Endothelial cell of umbilical vein (primary cell): ENCODE measurements at regions not wholly inside any gene's neighbourhood (a gene's known extent, or its start where the extent isn't known, plus 50 kb on each side); places are given as distances from the start of the nearest gene placed in this dataset.

ENCODE experiments used
- BruUV-seq: library from RNA; stranded (reverse); fragments of 400-500 nt; replicated peaks from 2 replicates; lab custom pipeline; 2021; lab: Mats Ljungman, UMichigan
- CTCF ChIA-PET: fragments of 300-600, 350-600 bp; sonication (Branson Sonifier 250); formaldehyde crosslinking; loops from one replicate; lab custom pipeline; 2021; ENCODE audit warnings: antibody characterized with exemption, inconsistent platforms; lab: Charles Lee
- POLR2A ChIA-PET: fragments of 300-600, 350-600 bp; sonication (Branson Sonifier 250); formaldehyde crosslinking; loops from one replicate; lab custom pipeline; 2021; ENCODE audit warnings: antibody characterized with exemption, inconsistent platforms; lab: Charles Lee
- DNase-seq: peaks from one replicate; pipeline ENCODE4 v3.0.0-alpha.2; 2011; ENCODE audit warnings: low read depth, low spot score
- FAIRE-seq: peaks from 2 replicates; lab custom pipeline; 2011; peaks lifted over from hg19 to GRCh38; lab: Jason Lieb, UNC
- H2AFZ ChIP-seq: 2 replicates; pipeline ENCODE4 v1.6.0; 2012; ENCODE audit warnings: low read depth, low read length, control low read depth, inconsistent platforms
- H3K27ac ChIP-seq: 2 replicates; pipeline ENCODE4 v1.5.1; 2011; ENCODE audit warnings: low read depth, mild to moderate bottlenecking, control low read depth, low read length, moderate library complexity; ENCODE audit not compliant: insufficient read depth
- H3K27me3 ChIP-seq, 2 experiments: 2 replicates each; pipeline versions ENCODE4 v1.6.0 to v1.6.1; 2011; ENCODE audit warnings: low read length in 2 of 2, mixed read lengths in 1 of 2; ENCODE audit not compliant: control insufficient read depth in 2 of 2, insufficient read depth in 2 of 2
- H3K36me3 ChIP-seq, 2 experiments: 2 replicates in 1 of 2; 3 replicates in 1 of 2; pipeline ENCODE4 v1.5.1; 2011; ENCODE audit warnings: low read length in 2 of 2, mild to moderate bottlenecking in 1 of 2, moderate library complexity in 1 of 2; ENCODE audit not compliant: control insufficient read depth in 2 of 2, insufficient read depth in 2 of 2; ENCODE audit errors: extremely low read depth in 1 of 2
- H3K4me1 ChIP-seq: 3 replicates; pipeline ENCODE4 v1.5.1; 2011; ENCODE audit warnings: mild to moderate bottlenecking, low read length; ENCODE audit not compliant: control insufficient read depth, insufficient read depth; ENCODE audit errors: extremely low read depth
- H3K4me2 ChIP-seq: 2 replicates; pipeline ENCODE4 v1.6.1; 2011; ENCODE audit warnings: low read length, control low read depth, mixed read lengths; ENCODE audit not compliant: insufficient read depth
- H3K4me3 ChIP-seq, 3 experiments: fragments of 200-600 bp in 1 of 3; sonication (generic), shearing (Covaris generic) in 1 of 3; replicated peaks in 1 of 3; 2 replicates each; pipeline ENCODE4 v1.5.1; 2011 to 2016; ENCODE audit warnings: control low read depth in 3 of 3, low read length in 3 of 3, mild to moderate bottlenecking in 2 of 3, inconsistent platforms in 1 of 3, low read depth in 1 of 3, moderate library complexity in 1 of 3; ENCODE audit not compliant: insufficient read depth in 1 of 3
- H3K79me2 ChIP-seq: 2 replicates; pipeline ENCODE4 v1.6.0; 2012; ENCODE audit warnings: low read length, inconsistent platforms; ENCODE audit not compliant: control insufficient read depth, insufficient read depth
- H3K9ac ChIP-seq: replicated peaks from 2 replicates; pipeline ENCODE3; 2011; ENCODE audit warnings: low read length, control low read depth; ENCODE audit not compliant: insufficient read depth; ENCODE audit errors: extremely low read depth
- H3K9me1 ChIP-seq: replicated peaks from 3 replicates; pipeline ENCODE4 v1.6.0; 2011; ENCODE audit warnings: mild to moderate bottlenecking, low read length; ENCODE audit not compliant: control insufficient read depth, insufficient read depth; ENCODE audit errors: extremely low read depth
- H3K9me3 ChIP-seq: replicated peaks from 2 replicates; pipeline ENCODE4 v1.5.1; 2012; ENCODE audit warnings: low read length, inconsistent platforms; ENCODE audit not compliant: control insufficient read depth, insufficient read depth
- H4K20me1 ChIP-seq: replicated peaks from 2 replicates; pipeline ENCODE3; 2011; ENCODE audit warnings: mild to moderate bottlenecking, low read length; ENCODE audit not compliant: control insufficient read depth, insufficient read depth; ENCODE audit errors: extremely low read depth
- EZH2 ChIP-seq: IDR thresholded peaks from 2 replicates; pipeline ENCODE4 v1.6.1; 2012; ENCODE audit warnings: borderline replicate concordance, low read depth, mild to moderate bottlenecking, moderate library complexity, low read length, inconsistent platforms; ENCODE audit not compliant: severe bottlenecking
- FOS ChIP-seq: IDR thresholded peaks from 2 replicates; pipeline ENCODE4 v1.6.1; 2011; ENCODE audit warnings: mild to moderate bottlenecking, low read length, moderate library complexity, borderline replicate concordance; ENCODE audit not compliant: insufficient read depth
- GATA2 ChIP-seq: IDR thresholded peaks from 2 replicates; pipeline ENCODE4 v1.7.0; 2011; ENCODE audit warnings: low read depth, mild to moderate bottlenecking, moderate library complexity, mixed read lengths, low read length; ENCODE audit not compliant: insufficient read length, insufficient read depth
- JUN ChIP-seq: IDR thresholded peaks from 2 replicates; pipeline ENCODE4 v1.6.1; 2011; ENCODE audit warnings: borderline replicate concordance, low read depth; ENCODE audit not compliant: insufficient read length, insufficient read depth
- MYC ChIP-seq: IDR thresholded peaks from one replicate; pipeline ENCODE4 v1.6.1; 2011; ENCODE audit warnings: mild to moderate bottlenecking, low read depth, low read length
- POLR2A ChIP-seq: IDR thresholded peaks from 2 replicates; pipeline ENCODE4 v1.6.1; 2012; ENCODE audit warnings: low read depth, mild to moderate bottlenecking, control low read depth, low read length
- POLR2AphosphoS5 ChIP-seq: IDR thresholded peaks from 2 replicates; pipeline ENCODE4 v1.6.1; 2012; ENCODE audit warnings: low read depth, mild to moderate bottlenecking, control low read depth, low read length, moderate library complexity; ENCODE audit not compliant: insufficient read depth
- dilution Hi-C: fragments of 300-500 bp; cut with MboI; formaldehyde crosslinking; loops from one replicate; pipeline ENCODE4 v1.15.0; 2019; ENCODE audit warnings: low sequenced_read_pairs; ENCODE audit not compliant: extremely low pct_ligation_motif_present
- intact Hi-C: fragments of 100-400 bp; cut with micrococcal nuclease; formaldehyde crosslinking; loops from one replicate; pipeline ENCODE4 v1.10.0; 2022
- TF ChIP-seq, protein P1 (sequence below), 2 donors: IDR thresholded peaks; 1 replicate in 1 of 2; 2 replicates in 1 of 2; pipeline ENCODE4 v1.5.1; 2011; ENCODE audit warnings: low read length in 2 of 2, mild to moderate bottlenecking in 2 of 2, moderate library complexity in 2 of 2, control low read depth in 1 of 2, inconsistent platforms in 1 of 2, low read depth in 1 of 2; ENCODE audit not compliant: insufficient read depth in 1 of 2; ENCODE audit errors: extremely low read depth in 1 of 2
- TF ChIP-seq, protein P2 (sequence below): IDR thresholded peaks from 2 replicates; pipeline ENCODE4 v1.6.1; 2011; ENCODE audit not compliant: insufficient read depth, insufficient read length

DNA sequence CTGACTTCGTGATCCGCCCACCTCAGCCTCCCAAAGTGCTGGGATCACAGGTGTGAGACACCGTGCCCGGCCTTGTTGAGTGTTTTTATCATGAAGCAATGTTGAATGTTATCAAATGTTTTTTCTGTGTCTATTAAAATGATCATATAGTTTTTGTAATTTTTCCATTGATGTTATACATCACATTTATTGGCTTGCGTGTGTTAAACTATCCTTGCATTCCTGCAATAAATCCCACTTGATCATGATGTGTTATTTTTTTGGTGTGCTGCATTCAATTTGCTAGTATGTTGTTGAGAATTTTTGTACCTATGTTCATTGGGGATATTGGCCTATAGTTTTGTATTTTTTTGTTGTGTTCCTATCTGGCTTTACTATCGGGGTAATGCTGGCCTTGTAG, 113.1 kb upstream of the PARD3B start:
- DNase-seq (no peak), FAIRE-seq (no peak)
- no peaks in the 10 kb centered on the region for H3K36me3 ChIP-seq
- no peaks in the 10 kb centered on the region for H3K27me3 ChIP-seq
- dilution Hi-C loops, result no loop called here
- H3K79me2 ChIP-seq, result no peaks in the 10 kb centered on the region
- TF ChIP-seq, protein P1, sequence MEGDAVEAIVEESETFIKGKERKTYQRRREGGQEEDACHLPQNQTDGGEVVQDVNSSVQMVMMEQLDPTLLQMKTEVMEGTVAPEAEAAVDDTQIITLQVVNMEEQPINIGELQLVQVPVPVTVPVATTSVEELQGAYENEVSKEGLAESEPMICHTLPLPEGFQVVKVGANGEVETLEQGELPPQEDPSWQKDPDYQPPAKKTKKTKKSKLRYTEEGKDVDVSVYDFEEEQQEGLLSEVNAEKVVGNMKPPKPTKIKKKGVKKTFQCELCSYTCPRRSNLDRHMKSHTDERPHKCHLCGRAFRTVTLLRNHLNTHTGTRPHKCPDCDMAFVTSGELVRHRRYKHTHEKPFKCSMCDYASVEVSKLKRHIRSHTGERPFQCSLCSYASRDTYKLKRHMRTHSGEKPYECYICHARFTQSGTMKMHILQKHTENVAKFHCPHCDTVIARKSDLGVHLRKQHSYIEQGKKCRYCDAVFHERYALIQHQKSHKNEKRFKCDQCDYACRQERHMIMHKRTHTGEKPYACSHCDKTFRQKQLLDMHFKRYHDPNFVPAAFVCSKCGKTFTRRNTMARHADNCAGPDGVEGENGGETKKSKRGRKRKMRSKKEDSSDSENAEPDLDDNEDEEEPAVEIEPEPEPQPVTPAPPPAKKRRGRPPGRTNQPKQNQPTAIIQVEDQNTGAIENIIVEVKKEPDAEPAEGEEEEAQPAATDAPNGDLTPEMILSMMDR (IDR thresholded peaks at IDR 0.05; ENCODE audit: extremely low read depth in 1 of 2, insufficient read depth in 1 of 2, low read depth in 1 of 2, low read length in 2 of 2), result no peak
- TF ChIP-seq POLR2A (no peak), FOS (no peak), EZH2 (no peak), POLR2AphosphoS5 (no peak), GATA2 (no peak), MYC (no peak), JUN (no peak)
- TF ChIP-seq, protein P2, sequence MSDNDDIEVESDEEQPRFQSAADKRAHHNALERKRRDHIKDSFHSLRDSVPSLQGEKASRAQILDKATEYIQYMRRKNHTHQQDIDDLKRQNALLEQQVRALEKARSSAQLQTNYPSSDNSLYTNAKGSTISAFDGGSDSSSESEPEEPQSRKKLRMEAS, result no peak
- no peak overlapping the region for H3K9ac ChIP-seq
- H3K4me3 ChIP-seq, result no peak overlapping the region
- intact Hi-C loops, result no loop called here
- ChIA-PET CTCF (no interaction called here), POLR2A (no interaction called here)
- no peak overlapping the region for H3K4me2 ChIP-seq
- no peak overlapping the region for H2AFZ ChIP-seq
- H3K9me1 ChIP-seq, result no peaks in the 10 kb centered on the region
- no peaks in the 10 kb centered on the region for H3K9me3 ChIP-seq
- BruUV-seq, result no TSS peak
- no peaks in the 10 kb centered on the region for H3K4me1 ChIP-seq
- H4K20me1 ChIP-seq, result no peaks in the 10 kb centered on the region
- no peak overlapping the region for H3K27ac ChIP-seq
